Right kidney (tissue), 1 donor: ENCODE measurements at regions not wholly inside any gene's neighbourhood (a gene's known extent, or its start where the extent isn't known, plus 50 kb on each side); places are given as distances from the start of the nearest gene placed in this dataset.
A peak's percentile ranks its signal among the peaks of the same experiment; 100 is the strongest.
"Not testable (repeated sequence)": the region's sequence is repeated elsewhere in the genome, so short reads cannot be mapped to it uniquely, and the experiment has no call there.

Experiments
- DNase-seq: peaks from one replicate; pipeline ENCODE4 v3.0.0-alpha.2; 2016

DNA sequence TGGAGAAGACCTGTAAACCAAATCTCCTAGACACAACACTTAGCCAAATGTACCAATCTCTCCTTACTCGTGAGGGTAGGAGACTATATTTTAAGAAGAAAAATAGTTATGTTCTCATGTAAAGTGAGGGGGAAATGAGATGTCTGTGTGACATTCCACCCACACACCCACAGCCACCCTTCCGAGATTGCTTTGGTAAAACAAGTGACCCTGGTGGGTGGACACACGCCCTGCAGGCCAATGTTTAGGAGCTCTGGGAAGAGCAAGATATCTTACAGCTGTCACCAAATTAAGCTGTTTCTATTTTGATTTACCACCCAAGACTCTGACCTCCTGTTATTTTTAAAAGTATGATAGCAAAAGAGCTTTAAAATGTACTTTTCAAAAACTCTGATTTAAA lies 147.2 kb upstream of the PFKP start:
- DNase-seq = no peak

DNA sequence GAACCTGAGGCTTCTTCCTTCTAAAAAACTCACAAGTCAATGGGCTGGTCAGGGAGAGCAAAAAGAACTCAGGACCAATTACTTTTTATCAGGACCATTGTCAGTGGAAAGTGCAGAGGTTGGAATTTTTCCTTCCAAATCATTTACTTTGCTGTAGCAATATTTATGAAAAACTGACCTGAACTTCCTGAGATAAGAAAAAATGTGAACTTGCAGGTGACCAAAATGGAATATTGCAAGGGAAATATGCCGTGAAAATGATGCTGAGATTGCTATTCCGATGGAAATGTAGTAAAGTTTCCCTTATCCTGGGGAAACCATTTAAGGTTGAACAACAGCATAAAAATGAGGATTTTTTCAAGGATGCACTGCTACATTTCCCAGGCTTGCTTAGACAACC lies 148.3 kb upstream of the PFKP start:
- no peak for DNase-seq

DNA sequence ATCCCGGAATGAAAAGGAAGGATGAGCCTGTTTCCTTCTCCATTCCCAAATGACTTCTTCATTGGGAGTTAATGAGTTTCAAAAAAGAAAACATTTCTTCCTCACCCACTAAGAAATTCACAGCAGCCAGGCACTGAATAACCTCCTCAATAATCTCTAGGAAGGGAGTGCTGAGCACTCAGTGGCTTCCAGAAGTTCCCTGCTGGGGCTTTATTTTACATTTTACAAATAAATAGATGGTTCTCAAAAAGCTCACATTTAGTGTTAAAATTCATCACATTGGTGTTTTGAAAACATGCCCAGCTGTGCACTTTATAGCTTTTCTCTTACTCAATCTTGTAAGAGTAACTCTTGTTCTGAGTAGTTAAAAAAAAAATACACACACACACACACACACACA lies 148.9 kb upstream of the PFKP start:
- no peak for DNase-seq

DNA sequence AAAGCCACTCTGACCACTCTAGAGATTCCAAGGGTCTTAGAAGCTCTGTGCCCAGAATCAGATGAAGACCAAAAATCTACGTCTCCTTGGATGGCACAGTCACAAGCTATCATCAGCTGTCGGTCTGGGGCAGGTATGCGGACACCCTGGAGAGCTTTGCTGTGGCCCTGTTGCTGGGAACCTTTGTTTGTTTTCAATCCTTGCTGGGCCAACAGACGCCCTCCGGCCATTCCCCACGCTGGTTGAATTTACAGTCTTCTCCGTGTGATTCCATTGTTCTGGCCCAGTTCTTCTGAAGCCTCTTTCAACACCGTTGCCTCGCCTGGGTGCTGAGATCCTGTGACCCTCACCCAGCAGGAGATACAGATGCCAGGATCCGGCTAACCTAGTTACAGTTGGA lies 149.4 kb upstream of the PFKP start:
- DNase-seq = no peak

DNA sequence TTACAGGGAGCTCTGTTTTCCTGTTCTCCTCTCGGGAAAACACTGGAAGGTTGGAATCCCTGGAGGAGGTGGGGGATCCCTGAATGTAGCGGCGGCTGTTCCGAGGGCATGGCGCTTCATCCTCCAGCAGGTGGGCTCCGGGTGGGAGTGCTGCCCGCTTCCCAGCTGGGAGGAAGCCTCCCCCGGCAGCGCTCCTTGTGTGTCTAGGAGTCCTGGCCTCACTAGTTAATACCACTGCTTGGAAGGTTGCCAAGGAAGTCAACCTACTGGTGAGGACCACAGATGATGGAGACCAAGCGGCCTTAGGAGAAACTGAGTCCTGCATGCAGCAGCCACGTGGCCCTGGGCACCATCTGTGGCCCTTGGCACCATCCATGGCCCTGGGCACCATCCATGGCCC lies 151.9 kb upstream of the PFKP start:
- DNase-seq = no peak

DNA sequence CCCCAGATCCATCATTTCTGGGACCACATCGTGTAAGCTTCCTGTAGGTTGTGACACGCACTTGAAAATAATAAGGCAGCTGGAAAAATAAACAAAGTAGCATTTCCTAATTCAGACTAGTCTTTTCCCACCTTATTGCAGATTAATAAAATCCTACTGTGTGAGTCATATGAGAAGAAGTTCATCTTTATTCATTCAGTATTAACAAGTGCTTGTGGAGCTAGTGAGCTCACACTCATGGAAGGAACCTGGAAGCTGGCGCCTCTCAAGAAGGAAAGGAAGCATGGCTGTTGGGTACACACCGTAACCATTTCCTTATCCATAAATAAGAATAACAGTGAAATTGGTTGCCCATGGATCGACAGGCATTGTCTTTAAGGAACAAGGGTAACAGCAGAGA lies 152.6 kb upstream of the PFKP start:
- DNase-seq = no peak

DNA sequence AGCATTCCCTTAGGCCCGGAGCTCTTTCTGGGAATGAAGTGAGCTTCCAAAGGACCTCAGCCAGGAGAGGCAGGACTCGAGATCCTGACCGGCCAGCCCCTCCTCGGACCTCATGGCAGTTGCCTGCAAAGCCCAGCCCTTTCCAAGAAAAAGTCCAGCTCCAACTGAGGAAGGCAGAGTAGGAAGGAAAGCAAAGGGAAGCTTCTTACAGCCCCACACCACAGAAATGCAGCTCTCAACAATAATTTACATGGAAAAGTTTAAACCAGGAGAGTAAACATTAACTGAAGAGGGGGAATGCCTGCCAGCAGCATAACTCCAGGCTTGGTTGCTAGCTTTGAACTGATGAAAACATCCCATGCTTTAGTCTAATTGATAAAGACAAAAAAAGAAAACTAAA lies 153.9 kb upstream of the PFKP start:
- peak; percentile 39 for DNase-seq

DNA sequence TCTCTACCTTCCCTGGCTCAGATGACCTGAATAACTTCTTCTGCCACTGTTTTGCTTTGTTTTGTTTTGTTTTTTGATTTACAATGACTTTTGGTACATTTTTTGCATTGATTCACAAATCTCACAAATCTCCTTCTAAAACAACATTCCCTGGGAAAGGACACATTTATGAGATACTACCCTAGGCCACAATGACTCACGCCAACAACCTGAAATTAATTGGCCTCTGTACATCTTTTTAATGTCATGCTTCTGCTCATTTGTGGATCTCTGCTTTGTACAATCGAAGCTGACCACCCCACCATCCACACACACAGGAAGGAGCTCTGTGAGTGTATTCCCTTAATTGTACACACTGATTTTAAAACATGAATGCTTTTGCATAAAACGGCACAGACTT lies 156.7 kb upstream of the PFKP start:
- DNase-seq = no peak

DNA sequence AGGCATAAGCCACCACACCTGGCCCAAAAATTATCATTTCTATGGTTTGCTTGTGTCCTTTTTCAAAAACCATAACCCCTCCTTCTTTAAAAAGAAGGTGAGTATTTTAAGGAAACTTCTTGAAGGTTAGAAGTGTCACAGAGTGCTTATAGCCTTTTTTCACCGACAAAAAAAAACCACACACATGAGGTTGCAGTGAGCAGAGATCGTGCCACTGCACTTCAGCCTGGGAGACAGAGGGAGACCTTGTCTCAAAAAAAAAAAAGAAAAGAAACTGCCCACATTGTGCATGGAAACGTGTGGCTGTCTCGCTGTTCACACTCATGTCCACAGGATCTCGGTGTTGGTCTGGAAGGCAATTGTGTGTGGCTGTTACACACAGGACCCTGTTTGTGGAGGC lies 157.4 kb upstream of the PFKP start:
- no peak for DNase-seq

DNA sequence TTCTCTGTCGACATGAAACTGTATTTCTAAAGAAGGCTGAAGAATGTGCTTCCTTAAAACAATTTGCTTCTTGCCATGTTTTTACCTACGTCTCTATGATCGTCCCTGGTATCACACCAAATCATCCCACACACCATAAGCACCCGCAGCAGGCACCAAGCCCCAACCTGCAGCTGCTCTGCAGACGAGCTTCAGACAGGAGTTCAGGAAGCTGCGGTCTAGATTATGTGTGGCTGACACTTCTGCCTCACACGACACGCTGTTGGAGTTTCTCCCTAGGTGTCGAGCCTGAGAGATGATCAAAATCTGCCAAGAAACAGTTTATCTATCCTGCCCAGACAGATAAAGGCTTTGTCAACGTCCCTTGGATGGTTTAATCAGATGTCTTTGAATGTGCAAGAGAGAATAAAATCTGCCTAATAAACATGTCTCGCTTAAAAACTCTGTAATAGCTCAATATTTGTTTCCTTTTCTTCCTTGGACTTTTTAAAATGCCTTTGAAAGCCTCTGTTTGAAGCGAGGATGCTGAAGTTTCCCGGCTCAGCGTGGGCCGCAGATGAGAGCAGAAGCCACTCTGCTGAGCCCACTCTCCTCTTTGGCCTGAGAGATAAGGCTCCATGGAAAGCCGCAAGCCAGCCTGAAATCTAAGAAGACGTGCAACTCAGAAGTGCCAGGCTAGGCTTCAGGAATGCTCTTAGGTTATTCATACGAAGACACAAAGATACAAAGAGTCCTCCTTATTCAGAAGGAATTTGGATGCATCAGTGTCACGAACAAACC lies 158.3 kb upstream of the PFKP start:
- DNase-seq = no peak

DNA sequence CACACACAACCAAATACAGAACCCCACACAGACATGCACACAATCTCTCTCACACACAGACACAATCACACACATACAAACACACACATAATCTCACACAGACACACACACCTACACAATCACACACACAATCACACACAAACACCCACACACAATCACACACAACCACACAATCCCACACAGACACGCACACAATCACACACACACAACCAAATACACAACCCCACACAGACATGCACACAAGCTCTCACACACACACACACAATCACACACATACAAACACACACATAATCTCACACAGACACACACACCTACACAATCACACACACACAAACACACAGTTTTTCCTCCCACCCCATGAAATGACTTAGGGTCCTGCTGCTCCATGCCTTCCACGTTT lies 160.4 kb upstream of the PFKP start:
- no peak for DNase-seq

DNA sequence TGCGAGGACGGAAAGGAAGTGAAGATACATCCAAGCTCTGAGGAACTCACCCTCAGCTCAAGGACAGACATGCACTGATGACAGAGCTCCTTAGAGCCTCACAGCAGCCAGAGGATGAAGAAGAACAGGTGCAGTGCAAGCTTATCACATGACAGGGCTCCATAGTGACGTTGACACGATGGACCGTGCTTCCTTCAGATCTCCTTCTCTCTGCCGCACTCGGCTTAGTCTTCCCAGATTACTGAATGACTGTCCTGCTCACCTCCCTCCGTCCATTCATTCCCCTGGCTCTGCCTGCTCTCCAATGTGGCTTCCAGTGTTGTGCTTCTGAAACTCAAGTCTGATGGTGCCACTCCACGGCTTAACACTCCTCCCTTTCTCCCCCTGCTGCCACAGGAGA lies 161.5 kb upstream of the PFKP start:
- DNase-seq = no peak

DNA sequence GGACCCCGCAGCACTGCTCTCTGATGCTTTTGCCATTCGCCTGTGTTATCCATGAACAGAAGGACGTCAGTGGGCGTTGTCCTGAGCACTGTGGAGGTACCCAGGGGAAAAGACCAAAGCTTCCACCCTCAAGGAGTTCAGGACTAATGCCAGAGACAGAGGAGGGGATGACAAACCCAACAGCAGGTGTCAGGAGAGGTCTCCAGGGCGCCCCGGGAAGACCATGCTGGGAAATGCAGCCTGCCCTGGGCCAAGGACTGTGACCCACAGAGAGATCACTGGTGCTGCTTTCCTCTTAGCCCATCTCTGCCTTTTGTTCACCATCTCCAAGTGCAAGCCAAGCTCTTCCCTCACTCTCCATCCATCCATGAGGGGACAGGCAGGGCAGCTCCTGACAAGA lies 166.8 kb upstream of the PFKP start:
- DNase-seq = no peak

DNA sequence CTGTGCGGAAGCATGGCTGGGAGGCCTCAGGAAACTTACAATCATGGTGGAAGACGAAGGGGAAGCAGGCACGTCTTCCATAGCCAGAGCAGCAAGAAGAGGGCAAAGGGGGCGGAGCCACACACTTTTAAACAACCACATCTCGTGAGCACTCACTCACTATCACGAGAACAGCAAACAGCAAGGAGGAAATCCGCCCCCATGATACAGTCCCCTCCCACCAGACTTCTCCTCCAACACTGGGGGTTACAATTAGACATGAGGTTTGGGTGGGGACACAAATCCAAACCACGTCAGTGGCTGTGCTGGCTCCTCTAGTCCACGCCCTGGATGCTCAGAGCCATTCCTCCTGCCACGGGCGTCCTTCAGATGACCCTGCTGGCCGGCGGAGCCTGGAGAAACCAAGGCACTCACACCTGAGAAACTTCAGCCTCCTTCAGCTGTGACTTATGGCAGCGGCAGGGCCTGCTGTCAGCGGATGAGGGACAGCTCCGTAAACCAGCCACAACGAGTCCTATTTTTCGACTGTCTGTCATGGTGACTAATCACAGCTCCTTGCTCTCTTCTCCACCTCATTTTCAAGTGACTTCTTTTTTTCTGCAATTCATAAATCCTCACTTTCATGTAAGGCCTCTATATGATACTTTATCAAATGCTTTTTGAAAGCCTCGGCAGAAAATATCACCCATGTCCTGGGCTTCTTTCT lies 167.9 kb upstream of the PFKP start:
- no peak for DNase-seq

DNA sequence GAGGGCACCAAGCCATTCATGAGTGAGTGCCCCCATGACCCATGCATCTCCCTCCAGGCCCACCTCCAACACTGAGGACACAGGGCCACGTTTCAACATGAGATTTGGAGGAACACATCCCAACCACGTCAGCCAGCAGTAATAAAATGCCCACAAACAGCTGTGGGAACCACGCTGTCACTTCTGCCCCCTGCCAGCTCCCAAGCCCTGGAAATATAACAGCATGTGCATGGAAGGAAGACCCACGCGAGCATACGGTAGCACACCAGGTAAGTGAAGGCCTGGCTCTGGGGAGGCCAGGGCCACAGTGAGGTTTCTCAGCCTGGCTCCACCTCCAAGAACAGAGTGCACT lies 168.9 kb upstream of the PFKP start:
- no peak for DNase-seq

DNA sequence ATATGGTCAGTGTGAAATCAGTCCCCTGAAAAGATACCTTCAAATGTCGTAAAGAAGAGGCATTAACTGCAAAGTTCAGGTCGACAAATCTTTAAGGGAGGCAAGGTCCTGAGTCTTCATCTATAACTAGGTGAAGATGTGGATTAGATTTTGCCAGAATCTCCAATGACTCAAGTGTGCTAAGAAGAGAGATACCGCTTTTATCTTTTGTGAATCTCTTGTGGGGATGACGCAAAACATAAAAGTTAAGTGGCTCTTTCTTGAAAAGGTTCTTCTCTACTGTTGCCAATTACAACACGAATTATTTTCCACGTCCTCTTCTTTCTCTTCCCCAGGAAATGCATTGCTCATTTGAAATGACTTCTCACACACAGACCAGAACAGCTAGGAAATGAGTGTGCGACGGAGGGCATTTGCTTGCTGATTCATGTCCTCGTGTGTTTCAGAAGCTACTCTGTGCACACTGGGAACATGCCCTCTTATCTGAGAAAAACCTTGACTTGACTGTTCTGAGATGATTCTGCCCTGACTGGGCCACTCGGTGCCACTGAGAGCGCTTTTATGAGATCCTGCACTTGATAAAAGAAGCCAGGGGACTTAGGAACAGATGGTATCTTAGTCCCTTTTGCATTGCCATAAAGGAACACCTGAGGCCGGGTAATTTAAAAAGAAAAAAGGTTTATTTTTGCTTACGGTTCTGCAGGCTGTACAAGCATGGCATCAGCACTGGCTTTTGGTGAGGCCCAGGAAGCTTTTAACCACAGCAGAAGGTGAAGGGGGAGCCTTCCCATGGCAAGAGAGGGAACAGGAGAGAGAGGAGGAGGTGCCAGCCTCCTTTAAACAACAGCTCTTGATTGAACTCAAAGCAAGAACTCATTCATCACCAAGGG lies 169.5 kb upstream of the PFKP start:
- DNase-seq = no peak

DNA sequence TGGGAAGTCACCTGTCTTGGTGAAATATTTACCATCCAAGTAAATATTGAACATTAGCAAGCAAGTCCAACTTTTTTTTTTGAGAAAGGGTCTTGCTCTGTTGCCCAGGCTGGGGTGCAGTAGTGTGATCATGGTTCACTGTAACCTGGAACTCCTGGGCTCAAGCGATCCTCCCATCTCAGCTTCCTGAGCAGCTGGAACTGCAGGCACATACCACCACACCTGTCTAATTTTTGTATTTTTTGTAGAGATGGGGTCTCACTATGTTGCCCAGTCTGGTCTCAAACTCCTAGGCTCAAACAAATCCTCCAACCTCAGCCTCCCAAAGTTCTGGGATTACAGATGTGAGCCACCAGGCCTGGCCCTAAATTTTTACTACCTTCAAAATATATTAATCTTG lies 171.0 kb upstream of the PFKP start:
- DNase-seq = not testable (repeated sequence)

DNA sequence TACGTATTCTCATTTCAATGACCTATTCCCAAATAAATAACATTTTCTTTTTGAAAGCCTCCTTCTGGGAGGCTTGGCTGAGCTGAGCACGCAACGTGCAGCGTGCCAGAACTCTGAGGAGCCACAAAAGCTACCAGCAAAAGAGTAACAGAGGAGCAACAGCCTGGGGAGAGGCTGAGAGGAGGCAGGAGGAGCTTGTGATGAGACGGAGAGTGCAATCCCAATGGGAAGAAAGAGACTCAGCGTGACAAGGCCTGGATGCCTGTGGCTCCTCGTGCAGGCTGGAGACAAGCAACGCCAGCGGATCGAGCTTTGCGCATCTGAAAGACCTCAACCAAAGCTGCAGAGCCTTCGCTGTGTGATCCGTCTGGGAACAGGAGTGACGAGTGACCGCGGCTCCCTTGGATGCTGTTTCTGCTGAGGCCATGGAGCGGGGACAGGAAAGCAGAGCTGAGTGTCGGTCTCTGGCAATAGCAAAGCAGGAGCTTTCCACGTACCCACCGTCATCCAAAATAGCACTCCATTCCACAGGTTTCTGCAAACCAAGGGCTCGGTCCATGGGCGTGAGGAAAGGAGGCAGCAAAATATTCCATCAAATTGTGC lies 171.7 kb upstream of the PFKP start:
- no peak for DNase-seq

DNA sequence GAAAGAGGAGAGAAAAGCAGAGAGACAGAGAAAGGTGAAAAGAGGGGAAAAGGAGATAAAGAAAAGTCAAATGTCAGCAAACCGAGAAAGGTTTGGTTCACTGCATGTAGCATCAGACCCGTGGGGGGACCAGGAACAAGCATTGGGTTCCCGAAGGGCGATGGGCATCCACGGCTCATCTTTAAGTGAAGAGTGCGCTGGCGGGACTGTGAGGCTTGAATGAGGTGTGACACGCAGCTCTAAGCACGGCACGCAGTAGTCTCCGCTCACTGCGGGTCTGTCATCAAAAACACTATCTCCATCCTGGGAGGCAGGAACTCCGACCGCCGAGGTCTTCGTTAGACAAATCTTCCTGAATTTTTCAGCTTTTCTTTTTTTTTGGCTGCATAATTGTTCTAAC lies 173.4 kb upstream of the PFKP start:
- DNase-seq = no peak

DNA sequence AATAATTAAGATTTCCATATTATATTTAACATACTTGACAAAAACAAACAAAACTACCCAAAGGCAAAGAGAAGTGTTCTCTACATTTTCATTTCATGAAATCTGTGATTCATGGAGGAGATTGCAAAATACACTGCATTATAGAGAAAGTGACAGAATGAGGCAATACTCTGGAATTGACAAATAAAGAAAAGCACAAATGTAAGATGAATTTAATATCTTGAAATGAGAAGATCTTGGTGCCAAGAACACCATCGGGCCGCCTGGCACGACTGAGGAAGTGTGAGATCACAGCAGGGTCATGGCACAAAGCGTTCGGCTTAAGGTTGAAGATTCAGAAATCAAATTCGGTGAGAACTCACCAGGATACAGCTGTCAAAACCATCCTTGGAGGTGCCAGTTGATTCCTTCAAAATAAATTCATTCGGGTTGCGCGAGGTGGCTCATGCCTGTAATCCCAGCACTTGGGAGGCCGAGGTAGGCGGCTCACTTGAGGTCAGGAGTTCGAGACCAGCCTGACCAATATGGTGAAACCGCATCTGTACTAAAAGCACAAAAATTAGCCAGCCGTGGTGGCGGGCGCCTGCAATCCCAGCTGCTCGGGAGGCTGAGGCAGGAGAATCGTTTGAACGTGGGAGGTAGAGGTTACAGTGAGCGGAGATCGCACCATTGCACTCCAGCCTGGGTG lies 174.0 kb upstream of the PFKP start:
- no peak for DNase-seq

DNA sequence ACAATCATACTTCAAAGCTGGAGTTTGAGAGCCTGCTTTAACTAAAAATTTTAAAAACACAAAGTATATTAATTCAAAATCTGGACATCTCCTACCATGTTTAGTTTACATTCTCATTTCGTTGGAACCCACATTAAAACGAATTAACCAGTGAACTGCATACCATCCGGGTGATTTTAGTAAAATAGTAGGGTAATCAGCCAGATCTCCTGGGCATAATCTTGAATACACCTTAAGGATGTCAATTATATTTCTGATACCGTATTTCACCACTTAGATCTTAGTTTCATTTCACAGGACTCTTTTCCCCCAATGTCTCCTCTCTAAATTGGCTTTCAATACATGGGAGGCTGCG lies 175.6 kb upstream of the PFKP start:
- no peak for DNase-seq

DNA sequence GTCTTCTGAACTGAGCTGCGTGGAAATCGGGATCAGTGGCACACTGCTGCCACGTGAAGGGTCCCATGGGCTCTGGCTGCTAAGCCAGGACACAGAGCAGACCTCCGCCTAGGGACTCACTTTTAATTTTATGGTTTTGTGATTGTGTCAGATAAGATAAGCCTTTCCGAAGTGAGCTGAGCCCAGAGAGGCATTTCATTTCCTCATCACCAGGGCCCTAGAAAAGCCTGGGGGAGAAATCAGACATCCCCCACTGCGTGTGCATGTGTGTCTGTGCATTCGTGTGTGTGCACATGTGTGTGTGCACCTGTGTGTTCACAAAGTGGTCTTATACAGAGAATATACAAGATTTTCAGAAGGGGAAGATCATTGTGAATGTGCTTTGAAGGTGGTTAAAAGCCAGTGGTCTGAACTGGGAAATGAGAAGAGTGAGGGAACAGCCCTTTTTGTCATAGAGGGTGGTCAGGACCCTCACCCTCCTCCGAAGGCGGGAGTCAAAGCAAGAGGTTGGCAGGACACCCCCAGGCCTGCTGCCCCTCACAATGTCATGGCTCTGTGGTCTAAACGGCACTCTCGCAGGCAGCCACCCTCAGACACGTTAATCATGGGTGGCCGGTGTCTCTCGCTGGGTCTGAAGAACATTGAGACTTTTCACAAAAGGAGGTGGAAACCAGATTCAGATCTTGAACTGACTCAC lies 176.1 kb upstream of the PFKP start:
- no peak for DNase-seq
